ENCODE measurements at regions not wholly inside any gene's neighbourhood (a gene's known extent, or its start where the extent isn't known, plus 50 kb on each side); places are given as distances from the start of the nearest gene placed in this dataset.

GRCh38 chr4:127311924-127312323 lies 320.8 kb upstream of the INTU start:
- H3K4me3 ChIP-seq (replicated peaks in 1 of 3; ENCODE audit: insufficient read depth in 1 of 3, low read depth in 1 of 3, low read length in 3 of 3) = no peak overlapping the region
- TF ChIP-seq POLR2AphosphoS5 (IDR thresholded peaks at IDR 0.05; ENCODE audit: insufficient read depth, low read depth, low read length) (no peak), POLR2A (IDR thresholded peaks at IDR 0.05; ENCODE audit: low read depth, low read length) (no peak), CTCF (IDR thresholded peaks at IDR 0.05; ENCODE audit: extremely low read depth in 1 of 2, insufficient read depth in 1 of 2, low read depth in 1 of 2, low read length in 2 of 2) (no peak), GATA2 (IDR thresholded peaks at IDR 0.05; ENCODE audit: insufficient read depth, insufficient read length, low read depth, low read length) (no peak), MAX (IDR thresholded peaks at IDR 0.05; ENCODE audit: insufficient read depth, insufficient read length) (no peak), EZH2 (IDR thresholded peaks at IDR 0.05; ENCODE audit: borderline replicate concordance, low read depth, low read length, severe bottlenecking) (no peak), MYC (IDR thresholded peaks at IDR 0.05; ENCODE audit: low read depth, low read length) (no peak), FOS (IDR thresholded peaks at IDR 0.05; ENCODE audit: borderline replicate concordance, insufficient read depth, low read length) (no peak), JUN (IDR thresholded peaks at IDR 0.05; ENCODE audit: borderline replicate concordance, insufficient read depth, insufficient read length, low read depth) (no peak)
- H4K20me1 ChIP-seq (replicated peaks; ENCODE audit: control insufficient read depth, extremely low read depth, insufficient read depth, low read length) = no peaks in the 10 kb centered on the region
- dilution Hi-C loops (cut with MboI; ENCODE audit: extremely low pct_ligation_motif_present, low sequenced_read_pairs) (no loop called here), intact Hi-C loops (cut with micrococcal nuclease) (no loop called here)
- no TSS peak for BruUV-seq (replicated peaks)
- no peak overlapping the region for H3K9ac ChIP-seq (replicated peaks; ENCODE audit: extremely low read depth, insufficient read depth, low read length)
- H3K9me1 ChIP-seq (replicated peaks; ENCODE audit: control insufficient read depth, extremely low read depth, insufficient read depth, low read length) = no peaks in the 10 kb centered on the region
- no peaks in the 10 kb centered on the region for H3K79me2 ChIP-seq (ENCODE audit: control insufficient read depth, insufficient read depth, low read length)
- H2AFZ ChIP-seq (ENCODE audit: low read depth, low read length) = no peak overlapping the region
- DNase-seq (ENCODE audit: low read depth, low spot score) (no peak), FAIRE-seq (no peak)
- no peaks in the 10 kb centered on the region for H3K36me3 ChIP-seq (ENCODE audit: control insufficient read depth in 2 of 2, extremely low read depth in 1 of 2, insufficient read depth in 2 of 2, low read length in 2 of 2)
- H3K9me3 ChIP-seq (replicated peaks; ENCODE audit: control insufficient read depth, insufficient read depth, low read length) = peaks cover 2% of the 10 kb centered on the region
- H3K27me3 ChIP-seq (ENCODE audit: control insufficient read depth in 2 of 2, insufficient read depth in 2 of 2, low read length in 2 of 2) = no peaks in the 10 kb centered on the region
- no peak overlapping the region for H3K4me2 ChIP-seq (ENCODE audit: insufficient read depth, low read length)
- H3K27ac ChIP-seq (ENCODE audit: insufficient read depth, low read depth, low read length) = no peak overlapping the region
- no peaks in the 10 kb centered on the region for H3K4me1 ChIP-seq (ENCODE audit: control insufficient read depth, extremely low read depth, insufficient read depth, low read length)
- CTCF ChIA-PET = no interaction called here
- POLR2A ChIA-PET = no interaction called here
